Activated CD8-positive, alpha-beta T cell treated with anti-CD3 and anti-CD28 coated beads for 36 hours (primary cell): ENCODE measurements at regions not wholly inside any gene's neighbourhood (a gene's known extent, or its start where the extent isn't known, plus 50 kb on each side); places are given as distances from the start of the nearest gene placed in this dataset.

Experiments used
- ATAC-seq: fragments of 200-7000 bp; cut with Tn5 transposase; one replicate; pipeline ENCODE4 v1.10.0; 2021; ENCODE audit warnings: mild to moderate bottlenecking, moderate library complexity
- CTCF ChIA-PET: fragments of 350-600 bp; sonication (Branson Sonifier 250); formaldehyde crosslinking; loops from one replicate; lab custom pipeline; 2021; ENCODE audit warnings: antibody characterized with exemption; lab: Charles Lee
- POLR2A ChIA-PET: fragments of 350-600 bp; sonication (Branson Sonifier 250); formaldehyde crosslinking; loops from one replicate; lab custom pipeline; 2021; ENCODE audit warnings: antibody characterized with exemption; lab: Charles Lee
- DNase-seq: peaks from one replicate; pipeline ENCODE4 v3.0.0-alpha.2; 2020
- H3K27ac Mint-ChIP-seq: one replicate; pipeline ENCODE4 v1.8.0; 2021; ENCODE audit warnings: mild to moderate bottlenecking, mixed read lengths
- H3K27me3 Mint-ChIP-seq: one replicate; pipeline ENCODE4 v1.8.0; 2021; ENCODE audit warnings: mixed read lengths
- H3K36me3 Mint-ChIP-seq: one replicate; pipeline ENCODE4 v1.8.0; 2021; ENCODE audit warnings: low read depth, mixed read lengths
- H3K4me1 Mint-ChIP-seq: one replicate; pipeline ENCODE4 v1.8.0; 2021; ENCODE audit warnings: low read depth, mixed read lengths
- H3K4me3 Mint-ChIP-seq: one replicate; pipeline ENCODE4 v1.8.0; 2021; ENCODE audit warnings: mild to moderate bottlenecking, moderate library complexity, mixed read lengths
- H3K9me3 Mint-ChIP-seq: one replicate; pipeline ENCODE4 v1.8.0; 2021; ENCODE audit warnings: mixed read lengths
- intact Hi-C: fragments of 100-400 bp; cut with micrococcal nuclease; formaldehyde crosslinking; loops from one replicate; pipeline ENCODE4 v1.10.0; 2022
- TF ChIP-seq, protein P1 (sequence below): fragments of 200-600 bp; IDR thresholded peaks from one replicate; pipeline ENCODE4 v1.8.0; 2022; ENCODE audit warnings: antibody characterized with exemption, mild to moderate bottlenecking

DNA sequence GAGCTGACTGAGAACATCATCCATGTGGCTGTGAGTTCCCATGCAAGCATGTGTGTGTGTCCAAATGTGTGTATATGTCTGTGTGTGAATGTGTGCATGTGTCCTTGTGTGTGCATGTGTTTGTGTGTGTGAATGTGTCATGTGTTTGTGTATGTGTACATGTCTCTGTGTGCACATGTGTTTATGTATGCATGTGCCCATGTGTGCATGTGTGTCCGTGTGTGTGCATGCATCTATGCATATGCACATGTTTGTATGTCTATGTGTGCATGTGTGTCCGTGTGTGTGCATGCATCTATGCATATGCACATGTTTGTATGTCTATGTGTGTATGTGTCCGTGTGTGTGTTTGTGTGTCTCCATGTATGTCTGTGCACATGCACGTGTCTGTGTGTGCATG is 99.7 kb downstream of the LBH start:
- ChIA-PET POLR2A (no interaction called here), CTCF (no interaction called here)
- Mint-ChIP-seq H3K36me3 (no peaks in the 10 kb centered on the region), H3K4me1 (peaks cover 51% of the 10 kb centered on the region), H3K27ac (no peak overlapping the region), H3K9me3 (no peaks in the 10 kb centered on the region), H3K27me3 (no peaks in the 10 kb centered on the region), H3K4me3 (no peak overlapping the region)
- intact Hi-C loops, result no loop called here
- ATAC-seq (no peak), DNase-seq (no peak)
- TF ChIP-seq, protein P1, sequence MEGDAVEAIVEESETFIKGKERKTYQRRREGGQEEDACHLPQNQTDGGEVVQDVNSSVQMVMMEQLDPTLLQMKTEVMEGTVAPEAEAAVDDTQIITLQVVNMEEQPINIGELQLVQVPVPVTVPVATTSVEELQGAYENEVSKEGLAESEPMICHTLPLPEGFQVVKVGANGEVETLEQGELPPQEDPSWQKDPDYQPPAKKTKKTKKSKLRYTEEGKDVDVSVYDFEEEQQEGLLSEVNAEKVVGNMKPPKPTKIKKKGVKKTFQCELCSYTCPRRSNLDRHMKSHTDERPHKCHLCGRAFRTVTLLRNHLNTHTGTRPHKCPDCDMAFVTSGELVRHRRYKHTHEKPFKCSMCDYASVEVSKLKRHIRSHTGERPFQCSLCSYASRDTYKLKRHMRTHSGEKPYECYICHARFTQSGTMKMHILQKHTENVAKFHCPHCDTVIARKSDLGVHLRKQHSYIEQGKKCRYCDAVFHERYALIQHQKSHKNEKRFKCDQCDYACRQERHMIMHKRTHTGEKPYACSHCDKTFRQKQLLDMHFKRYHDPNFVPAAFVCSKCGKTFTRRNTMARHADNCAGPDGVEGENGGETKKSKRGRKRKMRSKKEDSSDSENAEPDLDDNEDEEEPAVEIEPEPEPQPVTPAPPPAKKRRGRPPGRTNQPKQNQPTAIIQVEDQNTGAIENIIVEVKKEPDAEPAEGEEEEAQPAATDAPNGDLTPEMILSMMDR, result no peak

DNA sequence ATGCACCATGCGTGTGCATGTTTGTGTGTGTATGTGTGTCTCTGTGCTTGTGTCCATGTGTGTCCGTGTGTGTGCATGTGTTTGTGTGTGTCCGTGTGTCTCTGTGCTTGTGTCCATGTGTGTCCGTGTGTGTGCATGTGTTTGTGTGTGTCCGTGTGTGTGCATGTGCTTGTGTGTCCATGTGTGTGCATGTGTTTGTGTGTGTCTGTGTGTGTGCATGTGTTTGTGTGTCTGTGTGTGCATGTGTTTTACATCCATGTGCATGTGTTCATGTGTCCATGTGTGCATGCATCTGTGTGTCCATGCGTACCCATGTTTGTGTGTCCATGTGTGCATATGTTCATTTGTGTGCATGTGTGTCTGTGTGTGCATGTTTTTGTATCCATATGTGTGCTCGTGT is 100.5 kb downstream of the LBH start:
- Mint-ChIP-seq H3K4me3 (no peak overlapping the region), H3K4me1 (peaks cover 57% of the 10 kb centered on the region), H3K27me3 (no peaks in the 10 kb centered on the region), H3K36me3 (no peaks in the 10 kb centered on the region), H3K9me3 (no peaks in the 10 kb centered on the region), H3K27ac (no peak overlapping the region)
- DNase-seq (no peak), ATAC-seq (no peak)
- CTCF ChIA-PET, result no interaction called here
- TF ChIP-seq, protein P1, result no peak
- POLR2A ChIA-PET, result no interaction called here
- intact Hi-C loops, result no loop called here

DNA sequence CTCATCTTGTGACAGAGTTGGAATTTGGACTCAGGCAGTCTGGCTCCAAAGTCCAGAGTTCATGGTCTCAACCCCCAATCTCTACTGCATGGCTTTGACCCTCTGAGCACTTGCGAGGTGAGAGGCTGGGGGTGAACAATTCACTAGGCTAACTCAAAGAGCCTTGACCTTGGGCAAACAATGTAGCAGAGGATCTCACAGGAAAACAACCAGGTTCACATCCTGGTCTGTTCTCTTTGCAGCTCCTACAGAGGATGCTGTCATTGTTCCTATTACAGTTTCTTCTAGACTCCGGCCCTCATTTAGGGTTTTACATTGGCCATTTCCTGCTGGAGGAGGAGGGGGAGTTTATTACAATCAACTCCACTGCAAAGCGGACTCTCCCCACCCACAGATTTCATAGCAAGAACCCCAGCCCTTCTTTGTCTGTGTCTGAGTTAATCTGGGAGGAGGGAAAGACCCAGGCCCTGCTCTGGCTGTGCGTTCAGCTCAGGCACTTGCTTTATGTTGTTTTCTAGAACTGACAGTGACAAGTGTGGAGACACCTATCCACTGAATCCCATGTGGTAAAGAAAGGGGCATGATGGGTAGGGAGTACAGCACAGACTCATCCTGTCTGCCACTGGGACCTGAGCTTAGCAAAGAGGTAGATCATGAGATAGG is 101.6 kb downstream of the LBH start:
- Mint-ChIP-seq H3K27me3 (no peaks in the 10 kb centered on the region), H3K36me3 (peaks cover under 1% of the 10 kb centered on the region), H3K27ac (peak overlapping the region; percentile 96), H3K4me1 (peaks cover 68% of the 10 kb centered on the region), H3K4me3 (peak overlapping the region; percentile 2), H3K9me3 (no peaks in the 10 kb centered on the region)
- ATAC-seq (peak; percentile 54), DNase-seq (peak; percentile 79)
- ChIA-PET POLR2A (interaction anchor here (0.7 to 1.2 kb wide), 5 partner anchors 29 to 186 kb away, joined by 3 to 4 read pairs (median 3); partner anchors contain the start of gene YPEL5), CTCF (interaction anchor here (1.4 to 4.5 kb wide), 4 partner anchors 12 to 168 kb away, joined by 4 to 22 read pairs (median 6); no protein-coding TSS in a partner anchor)
- TF ChIP-seq, protein P1, result no peak
- intact Hi-C loops, result no loop called here

DNA sequence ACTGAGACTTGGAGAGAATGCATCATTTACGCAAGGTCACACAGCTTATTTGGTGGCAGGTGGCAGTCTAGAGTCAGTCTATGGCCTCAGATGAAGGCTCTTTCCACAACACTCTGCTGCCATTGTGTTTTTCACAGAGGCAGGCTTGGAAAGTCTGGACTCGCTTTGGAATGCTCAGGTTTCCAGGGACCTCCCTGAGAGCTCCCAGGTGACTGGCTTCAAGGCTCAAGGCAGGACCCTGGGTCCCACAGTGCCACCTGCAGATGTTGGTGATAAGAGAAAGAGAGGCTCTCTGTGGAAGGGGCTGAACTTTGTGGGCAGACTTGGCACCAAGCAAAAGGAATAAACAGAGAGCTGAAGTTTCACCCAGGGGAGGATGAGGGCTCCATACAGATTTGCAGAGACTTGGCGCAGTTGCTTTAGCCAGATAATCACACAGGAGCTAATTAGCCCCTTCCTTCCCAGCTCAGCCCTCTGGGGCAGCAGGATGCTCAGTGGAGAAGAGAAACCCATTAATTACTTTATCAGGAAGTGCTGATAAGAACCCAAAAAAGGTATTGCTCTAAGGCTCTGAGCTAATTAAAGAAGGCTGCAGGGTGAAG is 103.5 kb downstream of the LBH start:
- no peaks in the 10 kb centered on the region for H3K27me3 Mint-ChIP-seq
- peak overlapping the region; percentile 96 for H3K27ac Mint-ChIP-seq
- ATAC-seq (no peak), DNase-seq (peak; percentile 20)
- no peaks in the 10 kb centered on the region for H3K9me3 Mint-ChIP-seq
- TF ChIP-seq, protein P1, result no peak
- intact Hi-C loops, result loop anchor here (5.0 kb wide), 3 partner anchors 68 to 98 kb away; no protein-coding TSS in a partner anchor
- H3K4me1 Mint-ChIP-seq, result peaks cover 80% of the 10 kb centered on the region
- no peak overlapping the region for H3K4me3 Mint-ChIP-seq
- CTCF ChIA-PET, result interaction anchor here (0.9 to 4.5 kb wide), 22 partner anchors 9 to 170 kb away, joined by 3 to 22 read pairs (median 4); partner anchors contain the start of gene LCLAT1
- peaks cover 2% of the 10 kb centered on the region for H3K36me3 Mint-ChIP-seq
- POLR2A ChIA-PET, result interaction anchor here (0.8 to 1.9 kb wide), 8 partner anchors 9 to 112 kb away, joined by 3 to 7 read pairs (median 6); no protein-coding TSS in a partner anchor

DNA sequence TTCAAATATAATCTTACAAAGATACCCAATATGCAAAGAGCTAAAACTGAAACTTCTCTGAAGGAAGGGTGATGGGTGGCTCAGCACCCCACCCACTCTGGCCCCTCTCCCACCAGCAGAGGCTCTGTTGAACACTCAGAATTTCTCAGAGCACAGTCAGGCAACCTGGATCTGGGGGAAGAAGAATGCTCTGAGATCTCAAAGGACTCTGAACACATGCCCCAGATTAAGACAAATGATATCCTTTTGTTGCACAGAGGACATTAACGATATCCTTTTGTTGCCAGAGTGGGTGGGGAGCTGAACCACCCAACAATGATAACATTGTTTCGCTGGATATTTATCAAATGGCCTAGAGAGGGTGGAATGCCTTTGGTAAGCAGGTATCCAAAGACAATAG is 104.8 kb downstream of the LBH start:
- H3K36me3 Mint-ChIP-seq, result peaks cover 2% of the 10 kb centered on the region
- POLR2A ChIA-PET, result interaction anchor here (1.3 to 2.3 kb wide), 8 partner anchors 11 to 166 kb away, joined by 5 to 13 read pairs (median 6); partner anchors contain the start of gene LBH
- DNase-seq, result peak; percentile 36

More for the DNA sequence above, 104.8 kb downstream of the LBH start:
- TF ChIP-seq, protein P1, result no peak
- Mint-ChIP-seq H3K27me3 (no peaks in the 10 kb centered on the region), H3K9me3 (peaks cover 2% of the 10 kb centered on the region), H3K4me1 (peaks cover 77% of the 10 kb centered on the region), H3K4me3 (peak overlapping the region; percentile 2), H3K27ac (peak overlapping the region; percentile 96)
- intact Hi-C loops, result loop anchor here (5.0 kb wide), 3 partner anchors 69 to 99 kb away; no protein-coding TSS in a partner anchor
- ATAC-seq, result no peak
- CTCF ChIA-PET, result interaction anchor here (0.8 to 4.5 kb wide), 10 partner anchors 11 to 171 kb away, joined by 3 to 22 read pairs (median 5); no protein-coding TSS in a partner anchor
